Loucy (cell line): ENCODE measurements at regions not wholly inside any gene's neighbourhood (a gene's known extent, or its start where the extent isn't known, plus 50 kb on each side); places are given as distances from the start of the nearest gene placed in this dataset.

ENCODE experiments used
- CTCF ChIP-seq: fragments of 200-600 bp; sonication (generic); conservative IDR thresholded peaks from 2 replicates; pipeline ENCODE4 v1.5.1; 2014; ENCODE audit warnings: mild to moderate bottlenecking, antibody characterized with exemption, low read length
- EZH2phosphoT487 ChIP-seq: fragments of 200-600 bp; IDR thresholded peaks from 2 replicates; pipeline ENCODE4 v1.6.1; 2018; ENCODE audit warnings: antibody characterized with exemption, mild to moderate bottlenecking, moderate library complexity, borderline replicate concordance

GRCh38 chr13:75016225-75016624, 465.7 kb downstream of the TBC1D4 start:
- TF ChIP-seq CTCF (no peak), EZH2phosphoT487 (no peak)
